ENCODE measurements at regions not wholly inside any gene's neighbourhood (a gene's known extent, or its start where the extent isn't known, plus 50 kb on each side); places are given as distances from the start of the nearest gene placed in this dataset.

DNA sequence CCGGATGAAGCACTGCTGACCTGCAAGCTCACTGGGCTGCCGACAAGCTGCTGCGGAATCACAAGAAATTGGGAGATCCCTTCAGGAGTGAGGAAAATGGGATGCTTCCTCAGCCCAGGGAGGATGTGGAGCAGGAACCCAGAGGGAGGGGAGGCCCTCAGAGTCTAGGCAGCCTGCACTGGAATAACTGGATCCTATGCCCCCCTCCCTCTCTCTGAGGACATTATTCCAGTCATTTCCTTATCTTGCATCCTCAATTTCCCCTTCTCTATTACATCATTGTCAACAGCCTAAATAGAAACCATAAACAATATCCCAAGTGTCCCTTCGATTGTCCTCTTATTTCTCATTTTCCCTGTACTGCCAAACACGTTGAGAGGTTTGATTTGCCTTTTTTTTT is 169.0 kb downstream of the OPA1 start:
- H3K4me3 Mint-ChIP-seq: no peak overlapping the region

DNA sequence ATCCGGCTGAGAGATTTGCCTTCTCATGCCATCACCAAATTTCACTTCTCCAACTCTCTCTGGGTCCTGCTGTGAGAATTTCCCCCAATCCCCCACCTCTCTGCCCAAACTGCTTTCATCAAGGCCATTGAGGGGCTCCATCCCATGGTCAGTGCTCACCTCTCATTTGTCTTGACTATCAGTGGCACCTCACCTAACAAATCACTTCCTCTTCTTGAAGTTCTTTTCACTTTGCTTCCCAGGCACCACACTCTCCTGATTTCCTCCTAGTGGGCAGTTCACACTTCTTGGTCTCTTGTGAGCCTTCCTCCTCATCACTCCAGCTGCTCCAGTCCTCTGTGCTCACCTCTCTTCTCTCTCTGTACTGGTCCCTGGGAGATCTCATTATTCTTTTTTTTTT is 169.6 kb downstream of the OPA1 start:
- Histone ChIP-seq H3K79me2 (replicated peaks; ENCODE audit: insufficient read depth) (no peaks in the 10 kb centered on the region), H3K4me1 (ENCODE audit: insufficient read depth) (no peaks in the 10 kb centered on the region), H3K4me2 (no peak overlapping the region), H3K27ac (ENCODE audit: low read depth) (no peak overlapping the region), H3K36me3 (ENCODE audit: insufficient read depth) (0 out of 2 replicates have a peak, but pooled peaks cover 4% of the 10 kb centered on the region), H4K20me1 (replicated peaks; ENCODE audit: insufficient read depth) (no peaks in the 10 kb centered on the region), H3F3A (replicated peaks; ENCODE audit: low read depth) (no peaks in the 10 kb centered on the region), H3K4me3 (no peak overlapping the region), H3K9me2 (ENCODE audit: insufficient read depth) (peaks cover 9% of the 10 kb centered on the region; the same call in 1 of the 2 replicates), H2AFZ (no peak overlapping the region), H3K27me3 (ENCODE audit: insufficient read depth) (no peaks in the 10 kb centered on the region)
- DNase-seq (ENCODE audit: low spot score): no peak
- Mint-ChIP-seq H3K36me3 (ENCODE audit: low read depth) (peaks cover 3% of the 10 kb centered on the region), H3K27me3 (ENCODE audit: insufficient read depth, low read depth, poor library complexity) (no peaks in the 10 kb centered on the region), H3K27ac (no peak overlapping the region), H3K9me3 (peaks cover 21% of the 10 kb centered on the region), H3K4me3 (no peak overlapping the region), H3K4me1 (no peaks in the 10 kb centered on the region)
- ATAC-seq: no peak
- TF ChIP-seq, protein P1, sequence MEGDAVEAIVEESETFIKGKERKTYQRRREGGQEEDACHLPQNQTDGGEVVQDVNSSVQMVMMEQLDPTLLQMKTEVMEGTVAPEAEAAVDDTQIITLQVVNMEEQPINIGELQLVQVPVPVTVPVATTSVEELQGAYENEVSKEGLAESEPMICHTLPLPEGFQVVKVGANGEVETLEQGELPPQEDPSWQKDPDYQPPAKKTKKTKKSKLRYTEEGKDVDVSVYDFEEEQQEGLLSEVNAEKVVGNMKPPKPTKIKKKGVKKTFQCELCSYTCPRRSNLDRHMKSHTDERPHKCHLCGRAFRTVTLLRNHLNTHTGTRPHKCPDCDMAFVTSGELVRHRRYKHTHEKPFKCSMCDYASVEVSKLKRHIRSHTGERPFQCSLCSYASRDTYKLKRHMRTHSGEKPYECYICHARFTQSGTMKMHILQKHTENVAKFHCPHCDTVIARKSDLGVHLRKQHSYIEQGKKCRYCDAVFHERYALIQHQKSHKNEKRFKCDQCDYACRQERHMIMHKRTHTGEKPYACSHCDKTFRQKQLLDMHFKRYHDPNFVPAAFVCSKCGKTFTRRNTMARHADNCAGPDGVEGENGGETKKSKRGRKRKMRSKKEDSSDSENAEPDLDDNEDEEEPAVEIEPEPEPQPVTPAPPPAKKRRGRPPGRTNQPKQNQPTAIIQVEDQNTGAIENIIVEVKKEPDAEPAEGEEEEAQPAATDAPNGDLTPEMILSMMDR (conservative IDR thresholded peaks at IDR 0.05; ENCODE audit: low read depth in 2 of 2): no peak
- no peak for TF ChIP-seq POLR2AphosphoS5 (IDR thresholded peaks at IDR 0.05; ENCODE audit: low read depth)
- TF ChIP-seq STAT1 (IDR thresholded peaks at IDR 0.05; ENCODE audit: unreplicated experiment): no peak
- TF ChIP-seq, protein P2, sequence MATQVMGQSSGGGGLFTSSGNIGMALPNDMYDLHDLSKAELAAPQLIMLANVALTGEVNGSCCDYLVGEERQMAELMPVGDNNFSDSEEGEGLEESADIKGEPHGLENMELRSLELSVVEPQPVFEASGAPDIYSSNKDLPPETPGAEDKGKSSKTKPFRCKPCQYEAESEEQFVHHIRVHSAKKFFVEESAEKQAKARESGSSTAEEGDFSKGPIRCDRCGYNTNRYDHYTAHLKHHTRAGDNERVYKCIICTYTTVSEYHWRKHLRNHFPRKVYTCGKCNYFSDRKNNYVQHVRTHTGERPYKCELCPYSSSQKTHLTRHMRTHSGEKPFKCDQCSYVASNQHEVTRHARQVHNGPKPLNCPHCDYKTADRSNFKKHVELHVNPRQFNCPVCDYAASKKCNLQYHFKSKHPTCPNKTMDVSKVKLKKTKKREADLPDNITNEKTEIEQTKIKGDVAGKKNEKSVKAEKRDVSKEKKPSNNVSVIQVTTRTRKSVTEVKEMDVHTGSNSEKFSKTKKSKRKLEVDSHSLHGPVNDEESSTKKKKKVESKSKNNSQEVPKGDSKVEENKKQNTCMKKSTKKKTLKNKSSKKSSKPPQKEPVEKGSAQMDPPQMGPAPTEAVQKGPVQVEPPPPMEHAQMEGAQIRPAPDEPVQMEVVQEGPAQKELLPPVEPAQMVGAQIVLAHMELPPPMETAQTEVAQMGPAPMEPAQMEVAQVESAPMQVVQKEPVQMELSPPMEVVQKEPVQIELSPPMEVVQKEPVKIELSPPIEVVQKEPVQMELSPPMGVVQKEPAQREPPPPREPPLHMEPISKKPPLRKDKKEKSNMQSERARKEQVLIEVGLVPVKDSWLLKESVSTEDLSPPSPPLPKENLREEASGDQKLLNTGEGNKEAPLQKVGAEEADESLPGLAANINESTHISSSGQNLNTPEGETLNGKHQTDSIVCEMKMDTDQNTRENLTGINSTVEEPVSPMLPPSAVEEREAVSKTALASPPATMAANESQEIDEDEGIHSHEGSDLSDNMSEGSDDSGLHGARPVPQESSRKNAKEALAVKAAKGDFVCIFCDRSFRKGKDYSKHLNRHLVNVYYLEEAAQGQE (IDR thresholded peaks at IDR 0.05; ENCODE audit: unreplicated experiment): no peak

More for the DNA sequence above, 169.0 kb downstream of the OPA1 start:
- Histone ChIP-seq H2AFZ (no peak overlapping the region), H3K27me3 (ENCODE audit: insufficient read depth) (no peaks in the 10 kb centered on the region), H3K36me3 (ENCODE audit: insufficient read depth) (0 out of 2 replicates have a peak, but pooled peaks cover 4% of the 10 kb centered on the region), H3K9me2 (ENCODE audit: insufficient read depth) (peaks cover 10% of the 10 kb centered on the region; the same call in 1 of the 2 replicates), H3K4me3 (no peak overlapping the region), H3K4me1 (ENCODE audit: insufficient read depth) (no peaks in the 10 kb centered on the region), H3K79me2 (replicated peaks; ENCODE audit: insufficient read depth) (no peaks in the 10 kb centered on the region), H3K4me2 (no peak overlapping the region), H3K27ac (ENCODE audit: low read depth) (no peak overlapping the region), H4K20me1 (replicated peaks; ENCODE audit: insufficient read depth) (no peaks in the 10 kb centered on the region), H3F3A (replicated peaks; ENCODE audit: low read depth) (no peaks in the 10 kb centered on the region)
- Mint-ChIP-seq H3K9me3 (peaks cover 28% of the 10 kb centered on the region), H3K36me3 (ENCODE audit: low read depth) (peaks cover 10% of the 10 kb centered on the region), H3K27me3 (ENCODE audit: insufficient read depth, low read depth, poor library complexity) (no peaks in the 10 kb centered on the region), H3K4me1 (no peaks in the 10 kb centered on the region), H3K27ac (no peak overlapping the region)
- DNase-seq (ENCODE audit: low spot score): no peak
- TF ChIP-seq, protein P3, sequence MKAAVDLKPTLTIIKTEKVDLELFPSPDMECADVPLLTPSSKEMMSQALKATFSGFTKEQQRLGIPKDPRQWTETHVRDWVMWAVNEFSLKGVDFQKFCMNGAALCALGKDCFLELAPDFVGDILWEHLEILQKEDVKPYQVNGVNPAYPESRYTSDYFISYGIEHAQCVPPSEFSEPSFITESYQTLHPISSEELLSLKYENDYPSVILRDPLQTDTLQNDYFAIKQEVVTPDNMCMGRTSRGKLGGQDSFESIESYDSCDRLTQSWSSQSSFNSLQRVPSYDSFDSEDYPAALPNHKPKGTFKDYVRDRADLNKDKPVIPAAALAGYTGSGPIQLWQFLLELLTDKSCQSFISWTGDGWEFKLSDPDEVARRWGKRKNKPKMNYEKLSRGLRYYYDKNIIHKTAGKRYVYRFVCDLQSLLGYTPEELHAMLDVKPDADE (IDR thresholded peaks at IDR 0.05): no peak
- TF ChIP-seq, protein P1 (conservative IDR thresholded peaks at IDR 0.05; ENCODE audit: low read depth in 2 of 2): no peak
- TF ChIP-seq ZNF114 (CRISPR knock-in tag; IDR thresholded peaks at IDR 0.05) (no peak), EZH2 (IDR thresholded peaks at IDR 0.05; ENCODE audit: low read depth, unreplicated experiment) (no peak)
- no peak for ATAC-seq
